ENCODE measurements at regions not wholly inside any gene's neighbourhood (a gene's known extent, or its start where the extent isn't known, plus 50 kb on each side); places are given as distances from the start of the nearest gene placed in this dataset.
"Not testable (repeated sequence)": the region's sequence is repeated elsewhere in the genome, so short reads cannot be mapped to it uniquely, and the experiment has no call there.

GRCh38 chr15:70374096-70374495, 276.4 kb upstream of the TLE3 start:
- H3K27me3 Mint-ChIP-seq, result peaks cover 60% of the 10 kb centered on the region
- H3K36me3 Mint-ChIP-seq, result no peaks in the 10 kb centered on the region

DNA sequence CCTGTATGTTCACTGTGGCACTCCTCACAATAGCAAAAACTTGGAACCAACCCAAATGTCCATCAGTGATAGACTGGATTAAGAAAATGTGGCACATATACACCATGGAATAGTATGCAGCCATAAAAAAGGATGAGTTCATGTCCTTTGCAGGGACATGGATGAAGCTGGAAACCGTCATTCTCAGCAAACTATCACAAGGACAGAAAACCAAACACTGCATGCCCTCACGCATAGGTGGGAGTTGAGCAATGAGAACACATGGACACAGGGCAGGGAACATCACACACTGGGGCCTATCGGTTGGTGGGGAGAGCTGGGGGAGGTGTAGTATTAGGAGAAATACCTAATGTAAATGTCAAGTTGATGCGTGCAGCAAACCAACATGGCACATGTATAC, 275.7 kb upstream of the TLE3 start:
- Mint-ChIP-seq H3K4me1 (ENCODE audit: unreplicated experiment) (peaks cover 27% of the 10 kb centered on the region), H3K27me3 (peaks cover 65% of the 10 kb centered on the region)
- not testable (repeated sequence) for H3K27ac Mint-ChIP-seq; H3K4me3 Mint-ChIP-seq; H3K9me3 Mint-ChIP-seq; DNase-seq (ENCODE audit: extremely low spot score, unreplicated experiment); H3K36me3 Mint-ChIP-seq

More at GRCh38 chr15:70374096-70374495, 276.4 kb upstream of the TLE3 start:
- H3K9me3 Mint-ChIP-seq, result no peaks in the 10 kb centered on the region
- peaks cover 27% of the 10 kb centered on the region for H3K4me1 Mint-ChIP-seq (ENCODE audit: unreplicated experiment)
- no peak overlapping the region for H3K4me3 Mint-ChIP-seq
- TF ChIP-seq, protein P1, sequence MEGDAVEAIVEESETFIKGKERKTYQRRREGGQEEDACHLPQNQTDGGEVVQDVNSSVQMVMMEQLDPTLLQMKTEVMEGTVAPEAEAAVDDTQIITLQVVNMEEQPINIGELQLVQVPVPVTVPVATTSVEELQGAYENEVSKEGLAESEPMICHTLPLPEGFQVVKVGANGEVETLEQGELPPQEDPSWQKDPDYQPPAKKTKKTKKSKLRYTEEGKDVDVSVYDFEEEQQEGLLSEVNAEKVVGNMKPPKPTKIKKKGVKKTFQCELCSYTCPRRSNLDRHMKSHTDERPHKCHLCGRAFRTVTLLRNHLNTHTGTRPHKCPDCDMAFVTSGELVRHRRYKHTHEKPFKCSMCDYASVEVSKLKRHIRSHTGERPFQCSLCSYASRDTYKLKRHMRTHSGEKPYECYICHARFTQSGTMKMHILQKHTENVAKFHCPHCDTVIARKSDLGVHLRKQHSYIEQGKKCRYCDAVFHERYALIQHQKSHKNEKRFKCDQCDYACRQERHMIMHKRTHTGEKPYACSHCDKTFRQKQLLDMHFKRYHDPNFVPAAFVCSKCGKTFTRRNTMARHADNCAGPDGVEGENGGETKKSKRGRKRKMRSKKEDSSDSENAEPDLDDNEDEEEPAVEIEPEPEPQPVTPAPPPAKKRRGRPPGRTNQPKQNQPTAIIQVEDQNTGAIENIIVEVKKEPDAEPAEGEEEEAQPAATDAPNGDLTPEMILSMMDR (conservative IDR thresholded peaks at IDR 0.05), result no peak
- no peak for DNase-seq (ENCODE audit: extremely low spot score, unreplicated experiment)
- H3K27ac Mint-ChIP-seq, result no peak overlapping the region

- not testable (repeated sequence) for H3K4me1 Mint-ChIP-seq (ENCODE audit: unreplicated experiment); DNase-seq (ENCODE audit: extremely low spot score, unreplicated experiment); H3K36me3 Mint-ChIP-seq; H3K9me3 Mint-ChIP-seq; H3K27ac Mint-ChIP-seq; H3K4me3 Mint-ChIP-seq
- peaks cover 28% of the 10 kb centered on the region for H3K27me3 Mint-ChIP-seq
Observed at GRCh38 chr15:70367913-70368705, 270.4 kb upstream of the TLE3 start.

- H3K36me3 Mint-ChIP-seq; H3K4me1 Mint-ChIP-seq (ENCODE audit: unreplicated experiment); DNase-seq (ENCODE audit: extremely low spot score, unreplicated experiment); H3K27ac Mint-ChIP-seq; H3K4me3 Mint-ChIP-seq; H3K9me3 Mint-ChIP-seq: not testable (repeated sequence)
- peaks cover 16% of the 10 kb centered on the region for H3K27me3 Mint-ChIP-seq
Observed at GRCh38 chr15:70364023-70364422, 266.3 kb upstream of the TLE3 start.

- TF ChIP-seq, protein P1 (conservative IDR thresholded peaks at IDR 0.05), result peak; percentile 81
- Mint-ChIP-seq H3K27ac (no peak overlapping the region), H3K36me3 (no peaks in the 10 kb centered on the region), H3K27me3 (peaks cover 15% of the 10 kb centered on the region), H3K4me1 (ENCODE audit: unreplicated experiment) (no peaks in the 10 kb centered on the region), H3K4me3 (no peak overlapping the region), H3K9me3 (no peaks in the 10 kb centered on the region)
- DNase-seq (ENCODE audit: extremely low spot score, unreplicated experiment), result peak; percentile 67
Observed at GRCh38 chr15:70362886-70363285, 265.2 kb upstream of the TLE3 start.

- H3K27ac Mint-ChIP-seq, result no peak overlapping the region
- H3K27me3 Mint-ChIP-seq, result peaks cover 15% of the 10 kb centered on the region
- DNase-seq (ENCODE audit: extremely low spot score, unreplicated experiment), result no peak
- H3K4me1 Mint-ChIP-seq (ENCODE audit: unreplicated experiment), result peaks cover under 1% of the 10 kb centered on the region
- no peak overlapping the region for H3K4me3 Mint-ChIP-seq
- TF ChIP-seq, protein P1 (conservative IDR thresholded peaks at IDR 0.05), result no peak
- H3K9me3 Mint-ChIP-seq, result no peaks in the 10 kb centered on the region
- no peaks in the 10 kb centered on the region for H3K36me3 Mint-ChIP-seq
Observed at GRCh38 chr15:70362350-70362749, 264.6 kb upstream of the TLE3 start.

DNA sequence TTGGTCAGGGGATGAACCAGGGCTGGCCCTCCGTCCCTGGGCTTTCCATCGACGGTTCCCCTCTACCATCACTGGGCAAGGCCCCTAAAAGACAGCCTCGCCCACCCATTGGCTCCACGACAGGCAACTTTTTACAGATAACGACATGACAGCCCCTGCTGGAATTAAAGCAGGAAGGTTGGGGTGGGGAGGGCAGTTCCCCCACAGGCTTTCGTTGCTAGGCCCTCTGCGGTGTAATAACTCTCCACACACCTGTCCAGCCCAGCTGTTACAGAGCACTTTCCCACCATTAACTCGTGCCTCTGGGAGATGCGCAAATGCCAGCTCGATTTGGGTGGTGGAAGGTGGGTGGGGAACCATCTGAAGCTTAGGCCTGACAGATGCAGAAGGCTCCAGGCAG, 264.2 kb upstream of the TLE3 start:
- Mint-ChIP-seq H3K9me3 (no peaks in the 10 kb centered on the region), H3K36me3 (no peaks in the 10 kb centered on the region), H3K4me1 (ENCODE audit: unreplicated experiment) (peaks cover 5% of the 10 kb centered on the region), H3K27ac (no peak overlapping the region), H3K27me3 (peaks cover 15% of the 10 kb centered on the region), H3K4me3 (no peak overlapping the region)
- TF ChIP-seq, protein P1 (conservative IDR thresholded peaks at IDR 0.05), result no peak
- DNase-seq (ENCODE audit: extremely low spot score, unreplicated experiment), result peak; percentile 54
